Activated CD4-positive, alpha-beta T cell treated with anti-CD3 and anti-CD28 coated beads, Interleukin-2, amount 50 U/mL, for 16 hours (primary cell): ENCODE measurements at regions not wholly inside any gene's neighbourhood (a gene's known extent, or its start where the extent isn't known, plus 50 kb on each side); places are given as distances from the start of the nearest gene placed in this dataset.
"Not testable (repeated sequence)": the region's sequence is repeated elsewhere in the genome, so short reads cannot be mapped to it uniquely, and the experiment has no call there.

Experiments used
- DNase-seq: peaks from one replicate; pipeline ENCODE4 v3.0.0-alpha.2; 2020

GRCh38 chr17:13874134-13874533 lies 195.2 kb upstream of the COX10 start:
- no peak for DNase-seq

- no peak for DNase-seq
Observed at GRCh38 chr17:13874817-13875216, 194.5 kb upstream of the COX10 start.

- no peak for DNase-seq
Observed at GRCh38 chr17:13879961-13880466, 189.3 kb upstream of the COX10 start.

GRCh38 chr17:13883659-13884058 lies 185.6 kb upstream of the COX10 start:
- DNase-seq, result no peak

- no peak for DNase-seq
Observed at GRCh38 chr17:13884347-13884746, 185.0 kb upstream of the COX10 start.

- DNase-seq, result no peak
Observed at GRCh38 chr17:13885550-13885949, 183.8 kb upstream of the COX10 start.

GRCh38 chr17:13885953-13886889 lies 183.1 kb upstream of the COX10 start:
- DNase-seq, result no peak

GRCh38 chr17:13888056-13888609 lies 181.2 kb upstream of the COX10 start:
- DNase-seq, result no peak

- not testable (repeated sequence) for DNase-seq
Observed at GRCh38 chr17:13908971-13909370, 160.3 kb upstream of the COX10 start.

GRCh38 chr17:13909901-13910519 lies 159.3 kb upstream of the COX10 start:
- no peak for DNase-seq

GRCh38 chr17:13917634-13918033 lies 151.7 kb upstream of the COX10 start:
- DNase-seq, result no peak

- DNase-seq, result no peak
Observed at GRCh38 chr17:13918247-13918646, 151.1 kb upstream of the COX10 start.

GRCh38 chr17:13919818-13920217 lies 149.5 kb upstream of the COX10 start:
- DNase-seq, result no peak

GRCh38 chr17:13920413-13920812 lies 148.9 kb upstream of the COX10 start:
- no peak for DNase-seq

GRCh38 chr17:13921841-13922776 lies 147.2 kb upstream of the COX10 start:
- no peak for DNase-seq

GRCh38 chr17:13922885-13923284 lies 146.4 kb upstream of the COX10 start:
- DNase-seq, result no peak

GRCh38 chr17:13925579-13925978 lies 143.7 kb upstream of the COX10 start:
- DNase-seq, result no peak

GRCh38 chr17:13931111-13931526 lies 138.2 kb upstream of the COX10 start:
- no peak for DNase-seq

GRCh38 chr17:13931800-13932460 lies 137.4 kb upstream of the COX10 start:
- no peak for DNase-seq

- no peak for DNase-seq
Observed at GRCh38 chr17:13933441-13934276, 135.6 kb upstream of the COX10 start.

- DNase-seq, result no peak
Observed at GRCh38 chr17:13939222-13939621, 130.1 kb upstream of the COX10 start.
